T-helper 2 cell treated with Interferon-gamma antibody and Interleukin-4, amounts not matched to agents 5 μg/mL and 100 μg/mL, for 36 hours (primary cell): ENCODE measurements at regions not wholly inside any gene's neighbourhood (a gene's known extent, or its start where the extent isn't known, plus 50 kb on each side); places are given as distances from the start of the nearest gene placed in this dataset.

Experiments used
- DNase-seq: peaks from one replicate; pipeline ENCODE4 v3.0.0; 2021; ENCODE audit warnings: low spot score
- H3K27ac Mint-ChIP-seq: one replicate; pipeline ENCODE4 v1.8.0; 2021; ENCODE audit warnings: mild to moderate bottlenecking, mixed read lengths
- H3K27me3 Mint-ChIP-seq: one replicate; pipeline ENCODE4 v1.8.0; 2021; ENCODE audit warnings: low read depth, mixed read lengths
- H3K36me3 Mint-ChIP-seq: one replicate; pipeline ENCODE4 v1.8.0; 2021; ENCODE audit warnings: low read depth, mixed read lengths
- H3K4me1 Mint-ChIP-seq: one replicate; pipeline ENCODE4 v1.8.0; 2021; ENCODE audit warnings: low read depth, mixed read lengths
- H3K4me3 Mint-ChIP-seq: one replicate; pipeline ENCODE4 v1.8.0; 2022; ENCODE audit warnings: mild to moderate bottlenecking, moderate library complexity, mixed read lengths
- H3K9me3 Mint-ChIP-seq: one replicate; pipeline ENCODE4 v1.8.0; 2021; ENCODE audit warnings: mixed read lengths

- peak overlapping the region; percentile 48 for H3K4me3 Mint-ChIP-seq
Observed at GRCh38 chr1:185420588-185421081, 103.6 kb upstream of the IVNS1ABP start.

GRCh38 chr1:185419718-185420117 lies 102.7 kb upstream of the IVNS1ABP start:
- peaks cover 33% of the 10 kb centered on the region for H3K4me1 Mint-ChIP-seq
- DNase-seq = no peak
- H3K27ac Mint-ChIP-seq = no peak overlapping the region

More at GRCh38 chr1:185420588-185421081, 103.6 kb upstream of the IVNS1ABP start:
- no peaks in the 10 kb centered on the region for H3K27me3 Mint-ChIP-seq
- H3K27ac Mint-ChIP-seq = peak overlapping the region; percentile 80
- H3K36me3 Mint-ChIP-seq = peaks cover 8% of the 10 kb centered on the region
- no peak for DNase-seq
- H3K4me1 Mint-ChIP-seq = peaks cover 38% of the 10 kb centered on the region
- H3K9me3 Mint-ChIP-seq = peaks cover 3% of the 10 kb centered on the region

GRCh38 chr1:185418472-185418871 lies 101.4 kb upstream of the IVNS1ABP start:
- H3K4me3 Mint-ChIP-seq = no peak overlapping the region
- no peak for DNase-seq
- peaks cover 3% of the 10 kb centered on the region for H3K9me3 Mint-ChIP-seq
- H3K27ac Mint-ChIP-seq = no peak overlapping the region
- no peaks in the 10 kb centered on the region for H3K27me3 Mint-ChIP-seq
- peaks cover 30% of the 10 kb centered on the region for H3K4me1 Mint-ChIP-seq
- H3K36me3 Mint-ChIP-seq = peaks cover 8% of the 10 kb centered on the region

More at GRCh38 chr1:185419718-185420117, 102.7 kb upstream of the IVNS1ABP start:
- Mint-ChIP-seq H3K4me3 (no peak overlapping the region), H3K36me3 (peaks cover 8% of the 10 kb centered on the region), H3K27me3 (no peaks in the 10 kb centered on the region), H3K9me3 (peaks cover 3% of the 10 kb centered on the region)

- Mint-ChIP-seq H3K4me3 (no peak overlapping the region), H3K4me1 (peaks cover 7% of the 10 kb centered on the region), H3K9me3 (peaks cover 8% of the 10 kb centered on the region), H3K36me3 (peaks cover 8% of the 10 kb centered on the region), H3K27ac (no peak overlapping the region), H3K27me3 (peaks cover 6% of the 10 kb centered on the region)
- DNase-seq = no peak
Observed at GRCh38 chr1:185412385-185413087, 95.5 kb upstream of the IVNS1ABP start.

GRCh38 chr1:185409763-185410528 lies 92.9 kb upstream of the IVNS1ABP start:
- DNase-seq = no peak
- peaks cover 6% of the 10 kb centered on the region for H3K4me1 Mint-ChIP-seq
- no peak overlapping the region for H3K27ac Mint-ChIP-seq
- H3K9me3 Mint-ChIP-seq = peaks cover 11% of the 10 kb centered on the region
- H3K4me3 Mint-ChIP-seq = no peak overlapping the region
- H3K36me3 Mint-ChIP-seq = peaks cover 7% of the 10 kb centered on the region
- H3K27me3 Mint-ChIP-seq = peaks cover 6% of the 10 kb centered on the region

GRCh38 chr1:185409345-185409744 lies 92.3 kb upstream of the IVNS1ABP start:
- no peak for DNase-seq
- Mint-ChIP-seq H3K4me1 (peaks cover 11% of the 10 kb centered on the region), H3K36me3 (peaks cover 7% of the 10 kb centered on the region), H3K27me3 (peaks cover 6% of the 10 kb centered on the region), H3K9me3 (peaks cover 11% of the 10 kb centered on the region), H3K27ac (no peak overlapping the region), H3K4me3 (no peak overlapping the region)

GRCh38 chr1:185408700-185409270 lies 91.7 kb upstream of the IVNS1ABP start:
- H3K9me3 Mint-ChIP-seq = peaks cover 11% of the 10 kb centered on the region
- H3K27ac Mint-ChIP-seq = no peak overlapping the region
- H3K4me1 Mint-ChIP-seq = peaks cover 11% of the 10 kb centered on the region
- H3K27me3 Mint-ChIP-seq = peaks cover 6% of the 10 kb centered on the region
- DNase-seq = no peak
- H3K4me3 Mint-ChIP-seq = no peak overlapping the region
- H3K36me3 Mint-ChIP-seq = peaks cover 7% of the 10 kb centered on the region

- H3K4me1 Mint-ChIP-seq = peaks cover 12% of the 10 kb centered on the region
- no peak overlapping the region for H3K4me3 Mint-ChIP-seq
- peaks cover 16% of the 10 kb centered on the region for H3K9me3 Mint-ChIP-seq
- no peak for DNase-seq
- peaks cover 7% of the 10 kb centered on the region for H3K36me3 Mint-ChIP-seq
- H3K27ac Mint-ChIP-seq = no peak overlapping the region
- H3K27me3 Mint-ChIP-seq = peaks cover 6% of the 10 kb centered on the region
Observed at GRCh38 chr1:185406691-185407009, 89.6 kb upstream of the IVNS1ABP start.

GRCh38 chr1:185406006-185406690 lies 89.1 kb upstream of the IVNS1ABP start:
- H3K27ac Mint-ChIP-seq = no peak overlapping the region
- H3K9me3 Mint-ChIP-seq = peaks cover 16% of the 10 kb centered on the region
- peaks cover 6% of the 10 kb centered on the region for H3K27me3 Mint-ChIP-seq
- H3K4me3 Mint-ChIP-seq = no peak overlapping the region
- peaks cover 12% of the 10 kb centered on the region for H3K4me1 Mint-ChIP-seq
- H3K36me3 Mint-ChIP-seq = peaks cover 7% of the 10 kb centered on the region
- DNase-seq = no peak

GRCh38 chr1:185404907-185405568 lies 88.0 kb upstream of the IVNS1ABP start:
- Mint-ChIP-seq H3K9me3 (peaks cover 16% of the 10 kb centered on the region), H3K4me1 (peaks cover 12% of the 10 kb centered on the region), H3K27me3 (peaks cover 3% of the 10 kb centered on the region), H3K4me3 (no peak overlapping the region), H3K36me3 (peaks cover 8% of the 10 kb centered on the region), H3K27ac (no peak overlapping the region)
- DNase-seq = no peak

- peak overlapping the region; percentile 64 for H3K4me3 Mint-ChIP-seq
Observed at GRCh38 chr1:185404291-185404690, 87.2 kb upstream of the IVNS1ABP start.

GRCh38 chr1:185402930-185403329 lies 85.9 kb upstream of the IVNS1ABP start:
- no peak for DNase-seq
- Mint-ChIP-seq H3K9me3 (peaks cover 11% of the 10 kb centered on the region), H3K36me3 (peaks cover 4% of the 10 kb centered on the region), H3K27ac (no peak overlapping the region), H3K4me1 (peaks cover 12% of the 10 kb centered on the region), H3K4me3 (peak overlapping the region; percentile 6), H3K27me3 (no peaks in the 10 kb centered on the region)

More at GRCh38 chr1:185404291-185404690, 87.2 kb upstream of the IVNS1ABP start:
- Mint-ChIP-seq H3K27me3 (peaks cover 1% of the 10 kb centered on the region), H3K36me3 (peaks cover 7% of the 10 kb centered on the region), H3K27ac (no peak overlapping the region), H3K4me1 (peaks cover 12% of the 10 kb centered on the region), H3K9me3 (peaks cover 16% of the 10 kb centered on the region)
- DNase-seq = no peak

- Mint-ChIP-seq H3K9me3 (peaks cover 5% of the 10 kb centered on the region), H3K27me3 (no peaks in the 10 kb centered on the region), H3K36me3 (peaks cover 1% of the 10 kb centered on the region), H3K27ac (no peak overlapping the region), H3K4me1 (peaks cover 12% of the 10 kb centered on the region), H3K4me3 (no peak overlapping the region)
- no peak for DNase-seq
Observed at GRCh38 chr1:185401019-185401418, 84.0 kb upstream of the IVNS1ABP start.
